GM06990 (cell line): ENCODE measurements at regions not wholly inside any gene's neighbourhood (a gene's known extent, or its start where the extent isn't known, plus 50 kb on each side); places are given as distances from the start of the nearest gene placed in this dataset.

Source experiments
- DNase-seq: peaks from one replicate; pipeline ENCODE4 v3.0.0-alpha.2; 2011; ENCODE audit not compliant: insufficient read length; ENCODE audit errors: extremely low read depth
- H3K27me3 ChIP-seq: replicated peaks from 2 replicates; pipeline ENCODE4 v1.6.0; 2011; ENCODE audit warnings: low read length; ENCODE audit not compliant: control insufficient read depth, insufficient read depth
- H3K36me3 ChIP-seq: 2 replicates; pipeline ENCODE4 v1.5.1; 2011; ENCODE audit warnings: low read length; ENCODE audit not compliant: control insufficient read depth, insufficient read depth
- H3K4me3 ChIP-seq: replicated peaks from 2 replicates; pipeline ENCODE4 v1.5.1; 2011; ENCODE audit warnings: low read depth, mild to moderate bottlenecking, control low read depth, low read length
- CTCF ChIP-seq: IDR thresholded peaks from 2 replicates; pipeline ENCODE4 v1.5.1; 2011; ENCODE audit warnings: low read length, control low read depth, mild to moderate bottlenecking, inconsistent platforms; ENCODE audit not compliant: insufficient read depth, poor library complexity, severe bottlenecking

- Histone ChIP-seq H3K4me3 (no peak overlapping the region), H3K36me3 (no peaks in the 10 kb centered on the region), H3K27me3 (no peaks in the 10 kb centered on the region; the same call in 1 of the 2 replicates)
- TF ChIP-seq CTCF, result no peak
- no peak for DNase-seq
These were observed 218.1 kb downstream of the AUH start for GRCh38 chr9:91143642-91144041.

- no peak for DNase-seq
- H3K27me3 ChIP-seq, result no peaks in the 10 kb centered on the region
- H3K36me3 ChIP-seq, result no peaks in the 10 kb centered on the region
- no peak overlapping the region for H3K4me3 ChIP-seq
- no peak for TF ChIP-seq CTCF
These were observed 216.9 kb downstream of the AUH start for GRCh38 chr9:91144769-91145168.

- Histone ChIP-seq H3K4me3 (no peak overlapping the region), H3K36me3 (no peaks in the 10 kb centered on the region), H3K27me3 (no peaks in the 10 kb centered on the region)
- TF ChIP-seq CTCF, result no peak
- no peak for DNase-seq
These were observed 216.2 kb downstream of the AUH start for GRCh38 chr9:91145496-91145895.

- H3K27me3 ChIP-seq, result no peaks in the 10 kb centered on the region
- no peak overlapping the region for H3K4me3 ChIP-seq
- DNase-seq, result no peak
- no peaks in the 10 kb centered on the region for H3K36me3 ChIP-seq
- no peak for TF ChIP-seq CTCF
These were observed 215.2 kb downstream of the AUH start for GRCh38 chr9:91146391-91147019.

- H3K4me3 ChIP-seq, result no peak overlapping the region
- no peak for DNase-seq
- no peaks in the 10 kb centered on the region for H3K36me3 ChIP-seq
- H3K27me3 ChIP-seq, result no peaks in the 10 kb centered on the region; the same call in 1 of the 2 replicates
- TF ChIP-seq CTCF, result no peak
These were observed 214.5 kb downstream of the AUH start for GRCh38 chr9:91147079-91147708.
